Nephron progenitor cell (in vitro differentiated cells): ENCODE measurements at regions not wholly inside any gene's neighbourhood (a gene's known extent, or its start where the extent isn't known, plus 50 kb on each side); places are given as distances from the start of the nearest gene placed in this dataset.

Source experiments
- DNase-seq: peaks from one replicate; pipeline ENCODE4 v3.0.0; 2021
- H3K27ac Mint-ChIP-seq: 2 replicates; pipeline ENCODE4 v1.8.0; 2021; ENCODE audit warnings: mild to moderate bottlenecking, moderate library complexity, mixed read lengths
- H3K27me3 Mint-ChIP-seq: 2 replicates; pipeline ENCODE4 v1.8.0; 2021; ENCODE audit warnings: mild to moderate bottlenecking, low read depth, mixed read lengths; ENCODE audit not compliant: poor library complexity
- H3K36me3 Mint-ChIP-seq: 2 replicates; pipeline ENCODE4 v1.8.0; 2021; ENCODE audit warnings: low read depth, mixed read lengths
- H3K4me1 Mint-ChIP-seq: 2 replicates; pipeline ENCODE4 v1.8.0; 2021; ENCODE audit warnings: mixed read lengths
- H3K4me3 Mint-ChIP-seq: 2 replicates; pipeline ENCODE4 v1.8.0; 2021; ENCODE audit warnings: mild to moderate bottlenecking, moderate library complexity, mixed read lengths
- H3K9me3 Mint-ChIP-seq: 2 replicates; pipeline ENCODE4 v1.8.0; 2021; ENCODE audit warnings: mild to moderate bottlenecking, moderate library complexity, mixed read lengths
- CTCF ChIP-seq: fragments of 200-600 bp; sonication (generic); IDR thresholded peaks from 2 replicates; pipeline ENCODE4 v1.5.0; 2021; ENCODE audit warnings: antibody characterized with exemption

GRCh38 chr22:26883393-26883792 lies 226.0 kb downstream of the MIAT start:
- no peak overlapping the region for H3K4me3 Mint-ChIP-seq
- no peaks in the 10 kb centered on the region for H3K9me3 Mint-ChIP-seq
- peaks cover 50% of the 10 kb centered on the region for H3K27me3 Mint-ChIP-seq
- DNase-seq, result no peak
- no peak for TF ChIP-seq CTCF
- H3K4me1 Mint-ChIP-seq, result peaks cover 7% of the 10 kb centered on the region
- H3K27ac Mint-ChIP-seq, result no peak overlapping the region
- no peaks in the 10 kb centered on the region for H3K36me3 Mint-ChIP-seq

- TF ChIP-seq CTCF, result no peak
- Mint-ChIP-seq H3K36me3 (no peaks in the 10 kb centered on the region), H3K27me3 (peaks cover 59% of the 10 kb centered on the region), H3K9me3 (no peaks in the 10 kb centered on the region), H3K4me1 (peaks cover 7% of the 10 kb centered on the region), H3K4me3 (no peak overlapping the region), H3K27ac (no peak overlapping the region)
- DNase-seq, result no peak
These were observed 227.5 kb downstream of the MIAT start for GRCh38 chr22:26884921-26885320.

- Mint-ChIP-seq H3K9me3 (no peaks in the 10 kb centered on the region), H3K36me3 (no peaks in the 10 kb centered on the region), H3K27ac (no peak overlapping the region), H3K27me3 (peaks cover 67% of the 10 kb centered on the region), H3K4me1 (peaks cover 7% of the 10 kb centered on the region), H3K4me3 (no peak overlapping the region)
- TF ChIP-seq CTCF, result no peak
- no peak for DNase-seq
These were observed 228.3 kb downstream of the MIAT start for GRCh38 chr22:26885441-26886261.

GRCh38 chr22:26887456-26887855 lies 230.1 kb downstream of the MIAT start:
- H3K4me3 Mint-ChIP-seq, result no peak overlapping the region
- no peak for DNase-seq
- no peak for TF ChIP-seq CTCF

GRCh38 chr22:26887916-26888315 lies 230.5 kb downstream of the MIAT start:
- H3K27me3 Mint-ChIP-seq, result peaks cover 83% of the 10 kb centered on the region
- no peak overlapping the region for H3K27ac Mint-ChIP-seq
- H3K4me1 Mint-ChIP-seq, result peaks cover 24% of the 10 kb centered on the region

More at GRCh38 chr22:26887456-26887855, 230.1 kb downstream of the MIAT start:
- peaks cover 78% of the 10 kb centered on the region for H3K27me3 Mint-ChIP-seq
- H3K36me3 Mint-ChIP-seq, result no peaks in the 10 kb centered on the region
- H3K27ac Mint-ChIP-seq, result no peak overlapping the region
- no peaks in the 10 kb centered on the region for H3K9me3 Mint-ChIP-seq
- H3K4me1 Mint-ChIP-seq, result peaks cover 19% of the 10 kb centered on the region

More at GRCh38 chr22:26887916-26888315, 230.5 kb downstream of the MIAT start:
- no peaks in the 10 kb centered on the region for H3K36me3 Mint-ChIP-seq
- DNase-seq, result no peak
- no peak overlapping the region for H3K4me3 Mint-ChIP-seq
- TF ChIP-seq CTCF, result no peak
- H3K9me3 Mint-ChIP-seq, result no peaks in the 10 kb centered on the region
